ENCODE measurements at regions not wholly inside any gene's neighbourhood (a gene's known extent, or its start where the extent isn't known, plus 50 kb on each side); places are given as distances from the start of the nearest gene placed in this dataset.

GRCh38 chr3:66819993-66820501 lies 178.1 kb upstream of the KBTBD8 start:
- TF ChIP-seq YY1 (IDR thresholded peaks at IDR 0.05; ENCODE audit: insufficient read depth, insufficient read length), result no peak
- no peak for TF ChIP-seq ZNF274 (IDR thresholded peaks at IDR 0.05; ENCODE audit: low read depth, low read length)
- TF ChIP-seq SUZ12 (IDR thresholded peaks at IDR 0.05; ENCODE audit: extremely low read depth, insufficient read depth, insufficient read length), result no peak
